DND-41 (cell line): ENCODE measurements at regions not wholly inside any gene's neighbourhood (a gene's known extent, or its start where the extent isn't known, plus 50 kb on each side); places are given as distances from the start of the nearest gene placed in this dataset.

Source experiments
- ATAC-seq: fragments of 200-7000 bp; cut with Tn5 transposase; 3 replicates; pipeline ENCODE4 v1.9.1; 2021; ENCODE audit warnings: low read depth; ENCODE audit not compliant: insufficient read depth
- DNase-seq: peaks from one replicate; pipeline ENCODE4 v3.0.0-alpha.2; 2020
- H2AFZ ChIP-seq: 2 replicates; pipeline ENCODE4 v1.6.0; 2012; ENCODE audit warnings: low read depth, low read length
- H3K27ac ChIP-seq: 2 replicates; pipeline ENCODE4 v1.5.1; 2012; ENCODE audit warnings: low read length, inconsistent platforms
- H3K27me3 ChIP-seq: fragments of 200-600 bp; sonication (generic); 2 replicates; pipeline ENCODE4 v1.6.0; 2012; ENCODE audit warnings: low read length, mild to moderate bottlenecking, inconsistent platforms; ENCODE audit not compliant: insufficient read depth, poor library complexity
- H3K36me3 ChIP-seq: 2 replicates; pipeline ENCODE4 v1.5.1; 2012; ENCODE audit warnings: low read length, inconsistent platforms; ENCODE audit not compliant: insufficient read depth
- H3K4me1 ChIP-seq: 2 replicates; pipeline ENCODE4 v1.5.1; 2012; ENCODE audit warnings: mild to moderate bottlenecking, low read length; ENCODE audit not compliant: insufficient read depth
- H3K4me2 ChIP-seq: 2 replicates; pipeline ENCODE4 v1.6.0; 2012; ENCODE audit warnings: mild to moderate bottlenecking, moderate library complexity, low read length, inconsistent platforms; ENCODE audit not compliant: insufficient read depth
- H3K4me3 ChIP-seq, 2 experiments: fragments of 200-600 bp in 1 of 2; shearing (Covaris generic) in 1 of 2; 2 replicates each; pipeline ENCODE4 v1.5.1; 2012 to 2016; ENCODE audit warnings: inconsistent platforms in 2 of 2, low read length in 2 of 2, mild to moderate bottlenecking in 2 of 2, low read depth in 1 of 2, moderate library complexity in 1 of 2
- H3K79me2 ChIP-seq: 2 replicates; pipeline ENCODE4 v1.6.0; 2012; ENCODE audit warnings: low read length, inconsistent platforms; ENCODE audit not compliant: insufficient read depth
- H3K9ac ChIP-seq: 2 replicates; pipeline ENCODE4 v1.6.0; 2012; ENCODE audit warnings: low read depth, mild to moderate bottlenecking, inconsistent platforms, low read length, moderate library complexity
- H3K9me3 ChIP-seq: 2 replicates; pipeline ENCODE4 v1.5.1; 2012; ENCODE audit warnings: low read length, moderate library complexity, mild to moderate bottlenecking, inconsistent platforms; ENCODE audit not compliant: insufficient read depth, severe bottlenecking
- H4K20me1 ChIP-seq: 2 replicates; pipeline ENCODE4 v1.6.0; 2012; ENCODE audit warnings: low read length; ENCODE audit not compliant: insufficient read depth
- EZH2 ChIP-seq: IDR thresholded peaks from 3 replicates; pipeline ENCODE4 v1.6.1; 2012; ENCODE audit warnings: borderline replicate concordance, low read depth, mild to moderate bottlenecking, moderate library complexity, low read length, inconsistent platforms; ENCODE audit not compliant: severe bottlenecking
- TF ChIP-seq, protein P1 (sequence below): IDR thresholded peaks from 2 replicates; pipeline ENCODE4 v1.5.1; 2012; ENCODE audit warnings: borderline replicate concordance, low read length, moderate library complexity, mild to moderate bottlenecking; ENCODE audit not compliant: poor library complexity, severe bottlenecking; ENCODE audit errors: extremely low read depth

- no peaks in the 10 kb centered on the region for H3K4me1 ChIP-seq
- no peaks in the 10 kb centered on the region for H3K36me3 ChIP-seq
- H3K79me2 ChIP-seq: no peaks in the 10 kb centered on the region
- H3K27ac ChIP-seq: no peak overlapping the region
- no peak overlapping the region for H3K4me2 ChIP-seq
- no peak overlapping the region for H3K4me3 ChIP-seq
- H2AFZ ChIP-seq: no peak overlapping the region
- no peak for DNase-seq
- H4K20me1 ChIP-seq: no peaks in the 10 kb centered on the region
- no peaks in the 10 kb centered on the region for H3K9me3 ChIP-seq
- TF ChIP-seq EZH2: no peak
- TF ChIP-seq, protein P1, sequence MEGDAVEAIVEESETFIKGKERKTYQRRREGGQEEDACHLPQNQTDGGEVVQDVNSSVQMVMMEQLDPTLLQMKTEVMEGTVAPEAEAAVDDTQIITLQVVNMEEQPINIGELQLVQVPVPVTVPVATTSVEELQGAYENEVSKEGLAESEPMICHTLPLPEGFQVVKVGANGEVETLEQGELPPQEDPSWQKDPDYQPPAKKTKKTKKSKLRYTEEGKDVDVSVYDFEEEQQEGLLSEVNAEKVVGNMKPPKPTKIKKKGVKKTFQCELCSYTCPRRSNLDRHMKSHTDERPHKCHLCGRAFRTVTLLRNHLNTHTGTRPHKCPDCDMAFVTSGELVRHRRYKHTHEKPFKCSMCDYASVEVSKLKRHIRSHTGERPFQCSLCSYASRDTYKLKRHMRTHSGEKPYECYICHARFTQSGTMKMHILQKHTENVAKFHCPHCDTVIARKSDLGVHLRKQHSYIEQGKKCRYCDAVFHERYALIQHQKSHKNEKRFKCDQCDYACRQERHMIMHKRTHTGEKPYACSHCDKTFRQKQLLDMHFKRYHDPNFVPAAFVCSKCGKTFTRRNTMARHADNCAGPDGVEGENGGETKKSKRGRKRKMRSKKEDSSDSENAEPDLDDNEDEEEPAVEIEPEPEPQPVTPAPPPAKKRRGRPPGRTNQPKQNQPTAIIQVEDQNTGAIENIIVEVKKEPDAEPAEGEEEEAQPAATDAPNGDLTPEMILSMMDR: no peak
- no peaks in the 10 kb centered on the region for H3K27me3 ChIP-seq
- no peak overlapping the region for H3K9ac ChIP-seq
- no peak for ATAC-seq
Measured at GRCh38 chr5:85684351-85684750, 933.4 kb upstream of the COX7C start.

DNA sequence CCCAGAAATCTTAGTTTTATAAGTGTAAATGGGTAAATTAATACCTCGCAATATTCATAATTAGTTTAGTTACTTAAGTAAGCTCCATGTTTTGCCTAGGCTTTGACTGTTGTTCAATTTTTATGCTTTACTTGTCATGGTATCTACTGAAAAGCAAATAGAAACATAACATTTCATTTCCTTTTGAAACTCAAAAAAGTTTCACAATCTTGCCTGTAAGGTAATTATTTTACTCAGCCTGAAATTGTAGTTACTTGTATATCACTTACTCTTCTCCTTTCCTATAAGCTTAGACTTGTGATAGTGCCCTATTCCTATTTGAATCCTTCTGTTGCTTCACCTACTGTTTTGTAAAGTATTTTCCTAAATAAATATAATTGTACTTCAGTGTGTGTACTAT lies 914.4 kb upstream of the COX7C start:
- H3K4me2 ChIP-seq: no peak overlapping the region
- no peaks in the 10 kb centered on the region for H3K27me3 ChIP-seq
- H3K4me3 ChIP-seq: no peak overlapping the region
- TF ChIP-seq EZH2: no peak
- TF ChIP-seq, protein P1: no peak
- no peaks in the 10 kb centered on the region for H3K4me1 ChIP-seq
- H4K20me1 ChIP-seq: no peaks in the 10 kb centered on the region
- H3K9ac ChIP-seq: no peak overlapping the region
- no peaks in the 10 kb centered on the region for H3K79me2 ChIP-seq
- no peaks in the 10 kb centered on the region for H3K9me3 ChIP-seq
- DNase-seq (no peak), ATAC-seq (no peak)
- no peak overlapping the region for H2AFZ ChIP-seq
- H3K36me3 ChIP-seq: no peaks in the 10 kb centered on the region
- no peak overlapping the region for H3K27ac ChIP-seq

DNA sequence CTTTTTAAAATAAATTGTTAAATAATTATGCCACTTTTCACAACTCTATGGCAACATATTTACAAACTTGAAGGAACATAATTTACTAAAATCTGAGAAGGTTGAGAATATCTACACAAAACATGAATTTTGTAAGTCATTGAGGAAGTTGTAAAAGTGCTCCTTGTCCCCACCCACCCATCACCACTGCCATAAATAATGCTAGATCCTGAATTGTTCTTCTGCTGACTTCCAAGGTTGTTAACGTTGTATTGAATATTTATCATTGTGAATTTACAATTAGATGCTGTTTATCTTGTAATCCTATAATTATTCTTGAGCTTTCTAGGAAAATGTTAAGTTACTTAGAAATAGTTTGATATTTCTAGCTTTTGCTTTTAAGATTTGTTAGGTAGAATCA lies 908.0 kb upstream of the COX7C start:
- Histone ChIP-seq H3K36me3 (no peaks in the 10 kb centered on the region), H3K79me2 (no peaks in the 10 kb centered on the region), H2AFZ (no peak overlapping the region), H3K27me3 (no peaks in the 10 kb centered on the region), H3K27ac (no peak overlapping the region), H3K4me3 (no peak overlapping the region), H3K9me3 (no peaks in the 10 kb centered on the region), H3K9ac (no peak overlapping the region), H3K4me2 (no peak overlapping the region), H4K20me1 (no peaks in the 10 kb centered on the region), H3K4me1 (no peaks in the 10 kb centered on the region)
- TF ChIP-seq, protein P1: no peak
- DNase-seq (no peak), ATAC-seq (no peak)
